RWPE1 (cell line): ENCODE measurements at regions not wholly inside any gene's neighbourhood (a gene's known extent, or its start where the extent isn't known, plus 50 kb on each side); places are given as distances from the start of the nearest gene placed in this dataset.

Experiments
- CTCF ChIA-PET: fragments of 350-600 bp; sonication (Branson Sonifier 250); formaldehyde crosslinking; extraction: SDS; loops from one replicate; lab custom pipeline; 2021; lab: Yijun Ruan, JAX
- POLR2A ChIA-PET: fragments of 400-600 bp; formaldehyde crosslinking; extraction: SDS; loops from one replicate; lab custom pipeline; 2020; ENCODE audit warnings: antibody characterized with exemption; ENCODE audit not compliant: low non-redundant PET; lab: Yijun Ruan, JAX
- DNase-seq: peaks from one replicate; pipeline ENCODE4 v3.0.0; 2012; ENCODE audit warnings: low spot score
- H3K27ac ChIP-seq: fragments of 450-650 bp; 2 replicates; pipeline ENCODE4 v1.5.1; 2017
- TF ChIP-seq, protein P1 (sequence below): fragments of 450-650 bp; conservative IDR thresholded peaks from 2 replicates; pipeline ENCODE4 v1.5.1; 2017; ENCODE audit warnings: low read depth, mild to moderate bottlenecking

- POLR2A ChIA-PET, result no interaction called here
- DNase-seq, result peak; percentile 11
- no peak overlapping the region for H3K27ac ChIP-seq
- CTCF ChIA-PET, result no interaction called here
- TF ChIP-seq, protein P1, sequence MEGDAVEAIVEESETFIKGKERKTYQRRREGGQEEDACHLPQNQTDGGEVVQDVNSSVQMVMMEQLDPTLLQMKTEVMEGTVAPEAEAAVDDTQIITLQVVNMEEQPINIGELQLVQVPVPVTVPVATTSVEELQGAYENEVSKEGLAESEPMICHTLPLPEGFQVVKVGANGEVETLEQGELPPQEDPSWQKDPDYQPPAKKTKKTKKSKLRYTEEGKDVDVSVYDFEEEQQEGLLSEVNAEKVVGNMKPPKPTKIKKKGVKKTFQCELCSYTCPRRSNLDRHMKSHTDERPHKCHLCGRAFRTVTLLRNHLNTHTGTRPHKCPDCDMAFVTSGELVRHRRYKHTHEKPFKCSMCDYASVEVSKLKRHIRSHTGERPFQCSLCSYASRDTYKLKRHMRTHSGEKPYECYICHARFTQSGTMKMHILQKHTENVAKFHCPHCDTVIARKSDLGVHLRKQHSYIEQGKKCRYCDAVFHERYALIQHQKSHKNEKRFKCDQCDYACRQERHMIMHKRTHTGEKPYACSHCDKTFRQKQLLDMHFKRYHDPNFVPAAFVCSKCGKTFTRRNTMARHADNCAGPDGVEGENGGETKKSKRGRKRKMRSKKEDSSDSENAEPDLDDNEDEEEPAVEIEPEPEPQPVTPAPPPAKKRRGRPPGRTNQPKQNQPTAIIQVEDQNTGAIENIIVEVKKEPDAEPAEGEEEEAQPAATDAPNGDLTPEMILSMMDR, result no peak
Measured at GRCh38 chr6:165118736-165119135, 190.7 kb downstream of the C6orf118 start.

DNA sequence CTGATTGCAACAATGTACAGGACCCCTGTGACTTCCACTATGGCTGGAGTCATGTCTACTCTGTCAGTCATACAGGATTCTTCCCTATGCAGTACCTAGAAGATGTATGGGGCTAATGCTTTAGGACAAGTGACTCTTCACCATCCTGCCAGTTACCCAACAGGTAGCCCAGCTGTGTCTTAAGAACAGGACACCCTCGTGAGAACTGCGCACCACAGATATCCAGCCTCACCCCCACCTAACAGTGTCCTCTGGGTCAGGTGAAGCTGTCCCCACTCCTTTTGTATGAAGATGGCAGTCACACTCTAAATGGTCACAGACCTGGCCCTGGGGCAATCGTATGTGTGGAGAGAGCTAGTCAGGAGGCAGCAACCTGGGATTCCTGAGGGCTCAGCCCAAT, 191.6 kb downstream of the C6orf118 start:
- TF ChIP-seq, protein P1, result no peak
- DNase-seq, result no peak
- ChIA-PET POLR2A (no interaction called here), CTCF (no interaction called here)
- H3K27ac ChIP-seq, result no peak overlapping the region

DNA sequence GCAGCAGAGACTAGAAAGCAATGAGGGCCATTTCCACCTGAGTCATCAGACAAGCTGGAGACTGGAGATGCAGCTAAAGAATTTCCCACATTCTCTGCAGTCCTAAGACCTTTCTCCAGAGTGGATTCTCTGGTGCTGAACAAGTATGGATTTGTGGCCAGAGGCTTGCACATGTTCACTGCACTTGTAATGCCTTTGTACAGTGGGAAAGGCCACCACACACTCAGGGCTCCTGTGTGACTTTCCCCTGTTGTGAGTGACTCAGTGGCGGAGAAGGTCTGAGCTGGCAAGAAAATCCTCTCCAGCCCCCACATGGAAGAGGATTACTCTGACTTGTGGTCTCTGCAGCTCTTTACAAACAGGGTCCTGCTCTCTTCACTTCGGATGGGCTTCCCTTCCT, 192.3 kb downstream of the C6orf118 start:
- TF ChIP-seq, protein P1, result no peak
- ChIA-PET CTCF (no interaction called here), POLR2A (no interaction called here)

GRCh38 chr6:165110860-165111259, 198.5 kb downstream of the C6orf118 start:
- TF ChIP-seq, protein P1, result no peak
- ChIA-PET POLR2A (no interaction called here), CTCF (no interaction called here)
- H3K27ac ChIP-seq, result no peak overlapping the region
- no peak for DNase-seq

More for the DNA sequence above, 192.3 kb downstream of the C6orf118 start:
- no peak for DNase-seq
- no peak overlapping the region for H3K27ac ChIP-seq

GRCh38 chr6:165109011-165109410, 200.4 kb downstream of the C6orf118 start:
- TF ChIP-seq, protein P1, result no peak
- CTCF ChIA-PET, result interaction anchor here (0.7 kb wide), 1 partner anchor 106 kb away, joined by 6 read pairs; no protein-coding TSS in a partner anchor
- no peak for DNase-seq
- H3K27ac ChIP-seq, result no peak overlapping the region
- POLR2A ChIA-PET, result no interaction called here

DNA sequence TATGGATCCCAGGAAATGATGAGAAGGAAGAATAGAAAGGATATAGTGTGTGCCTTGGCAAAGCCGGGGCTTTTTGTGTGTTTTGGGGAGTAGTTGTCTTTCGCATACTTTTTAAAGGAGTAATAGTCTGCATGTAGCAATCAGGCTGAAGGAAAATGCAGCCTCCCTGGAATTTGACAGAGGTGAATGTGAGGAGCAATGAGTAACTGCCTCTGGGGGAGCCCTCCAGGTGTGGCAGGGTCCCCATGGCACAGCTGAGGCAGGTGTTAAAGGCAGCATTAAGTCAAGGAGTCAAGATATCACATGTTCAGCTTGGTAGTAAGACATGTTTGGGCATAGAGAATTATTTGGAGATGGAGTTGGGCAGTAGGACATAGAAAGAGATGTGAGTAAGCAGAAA, 203.1 kb downstream of the C6orf118 start:
- peak; percentile 73 for DNase-seq
- no peak overlapping the region for H3K27ac ChIP-seq
- TF ChIP-seq, protein P1, result no peak
- ChIA-PET CTCF (interaction anchor here (0.6 kb wide), 1 partner anchor 651 kb away, joined by 3 read pairs; no protein-coding TSS in a partner anchor), POLR2A (no interaction called here)
